Chondrocyte (in vitro differentiated cells): ENCODE measurements at regions not wholly inside any gene's neighbourhood (a gene's known extent, or its start where the extent isn't known, plus 50 kb on each side); places are given as distances from the start of the nearest gene placed in this dataset.

Experiments used
- DNase-seq: peaks from one replicate; pipeline ENCODE4 v3.0.0; 2021; ENCODE audit warnings: mixed read lengths, low spot score
- H3K27ac Mint-ChIP-seq: one replicate; pipeline ENCODE4 v1.8.0; 2021; ENCODE audit warnings: mild to moderate bottlenecking, moderate library complexity, mixed read lengths; ENCODE audit not compliant: unreplicated experiment
- H3K27me3 Mint-ChIP-seq: 2 replicates; pipeline ENCODE4 v1.8.0; 2021; ENCODE audit warnings: low read depth, mixed read lengths
- H3K36me3 Mint-ChIP-seq: 2 replicates; pipeline ENCODE4 v1.8.0; 2021; ENCODE audit warnings: low read depth, mixed read lengths
- H3K4me1 Mint-ChIP-seq: 2 replicates; pipeline ENCODE4 v1.8.0; 2021; ENCODE audit warnings: low read depth, mild to moderate bottlenecking, mixed read lengths
- H3K4me3 Mint-ChIP-seq: one replicate; pipeline ENCODE4 v1.8.0; 2021; ENCODE audit warnings: mild to moderate bottlenecking, moderate library complexity, mixed read lengths; ENCODE audit not compliant: unreplicated experiment
- H3K9me3 Mint-ChIP-seq: 2 replicates; pipeline ENCODE4 v1.8.0; 2021; ENCODE audit warnings: low read depth, mixed read lengths
- TF ChIP-seq, protein P1 (sequence below): fragments of 200-600 bp; sonication (generic); IDR thresholded peaks from 2 replicates; pipeline ENCODE4 v1.5.0; 2021; ENCODE audit warnings: antibody characterized with exemption, mild to moderate bottlenecking, moderate library complexity

DNA sequence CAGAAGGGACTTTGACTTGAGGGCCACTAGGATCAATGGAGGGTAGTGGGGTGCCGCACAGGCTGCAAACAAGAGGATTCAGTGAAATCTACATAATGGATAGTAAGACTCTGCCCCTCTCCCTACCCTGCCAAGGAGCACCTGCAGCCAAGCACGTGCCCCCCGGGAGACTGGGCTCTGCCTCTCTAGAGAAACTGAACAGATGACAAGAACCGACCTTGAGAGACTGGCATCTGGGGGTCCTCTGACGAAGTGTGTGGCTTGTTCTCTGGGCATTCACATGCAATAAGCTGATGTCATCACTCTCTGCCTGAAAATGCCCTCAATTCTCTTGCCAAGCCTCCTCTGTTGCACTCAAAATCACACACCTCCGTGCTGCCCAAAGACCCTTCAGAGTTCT lies 132.3 kb downstream of the FAM43A start:
- no peak overlapping the region for H3K4me3 Mint-ChIP-seq
- H3K36me3 Mint-ChIP-seq: no peaks in the 10 kb centered on the region
- TF ChIP-seq, protein P1, sequence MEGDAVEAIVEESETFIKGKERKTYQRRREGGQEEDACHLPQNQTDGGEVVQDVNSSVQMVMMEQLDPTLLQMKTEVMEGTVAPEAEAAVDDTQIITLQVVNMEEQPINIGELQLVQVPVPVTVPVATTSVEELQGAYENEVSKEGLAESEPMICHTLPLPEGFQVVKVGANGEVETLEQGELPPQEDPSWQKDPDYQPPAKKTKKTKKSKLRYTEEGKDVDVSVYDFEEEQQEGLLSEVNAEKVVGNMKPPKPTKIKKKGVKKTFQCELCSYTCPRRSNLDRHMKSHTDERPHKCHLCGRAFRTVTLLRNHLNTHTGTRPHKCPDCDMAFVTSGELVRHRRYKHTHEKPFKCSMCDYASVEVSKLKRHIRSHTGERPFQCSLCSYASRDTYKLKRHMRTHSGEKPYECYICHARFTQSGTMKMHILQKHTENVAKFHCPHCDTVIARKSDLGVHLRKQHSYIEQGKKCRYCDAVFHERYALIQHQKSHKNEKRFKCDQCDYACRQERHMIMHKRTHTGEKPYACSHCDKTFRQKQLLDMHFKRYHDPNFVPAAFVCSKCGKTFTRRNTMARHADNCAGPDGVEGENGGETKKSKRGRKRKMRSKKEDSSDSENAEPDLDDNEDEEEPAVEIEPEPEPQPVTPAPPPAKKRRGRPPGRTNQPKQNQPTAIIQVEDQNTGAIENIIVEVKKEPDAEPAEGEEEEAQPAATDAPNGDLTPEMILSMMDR: no peak
- H3K27me3 Mint-ChIP-seq: peaks cover 18% of the 10 kb centered on the region
- DNase-seq: no peak
- H3K27ac Mint-ChIP-seq: no peak overlapping the region
- H3K4me1 Mint-ChIP-seq: no peaks in the 10 kb centered on the region
- no peaks in the 10 kb centered on the region for H3K9me3 Mint-ChIP-seq

DNA sequence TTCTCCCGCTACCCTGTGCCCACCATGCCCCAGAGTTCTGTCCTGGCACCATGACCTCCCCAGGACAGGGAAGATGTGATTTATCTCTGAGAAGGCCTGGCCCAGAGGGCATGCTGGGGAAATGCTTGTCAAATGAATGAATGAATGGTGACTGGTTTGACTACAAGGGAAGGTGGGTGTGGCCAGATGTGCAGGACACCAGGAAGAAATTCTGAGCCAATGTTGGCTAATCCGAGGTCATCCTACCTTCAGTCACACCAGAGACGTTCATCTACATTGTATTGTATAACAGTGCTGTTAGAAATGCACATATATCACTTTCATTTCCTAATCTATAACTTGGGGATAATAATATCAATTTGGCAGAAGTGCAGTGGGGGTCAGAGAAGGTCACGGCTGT lies 138.4 kb downstream of the FAM43A start:
- Mint-ChIP-seq H3K36me3 (no peaks in the 10 kb centered on the region), H3K27ac (no peak overlapping the region), H3K4me1 (no peaks in the 10 kb centered on the region), H3K4me3 (no peak overlapping the region), H3K9me3 (no peaks in the 10 kb centered on the region), H3K27me3 (peaks cover 8% of the 10 kb centered on the region)
- no peak for DNase-seq
- TF ChIP-seq, protein P1: no peak

DNA sequence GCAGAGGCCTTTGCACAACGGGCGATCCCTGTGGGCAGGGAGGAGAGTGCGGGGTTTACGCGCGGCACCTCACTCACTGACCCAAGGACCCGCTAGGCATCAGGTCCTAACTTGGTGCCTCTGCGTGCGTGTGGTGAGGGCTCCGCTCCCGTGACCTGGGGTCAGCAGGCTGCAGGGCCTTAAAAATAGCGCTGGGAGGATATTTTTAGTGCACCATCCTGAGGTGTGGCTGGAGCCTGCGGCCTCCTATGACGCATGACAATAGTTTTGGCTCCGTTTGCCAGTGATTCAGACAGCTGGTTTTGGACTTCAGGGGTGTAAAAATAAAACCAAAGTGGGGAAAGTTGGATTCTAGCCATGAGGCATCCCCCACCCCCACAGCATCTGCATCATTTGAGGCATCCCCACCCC lies 139.0 kb downstream of the FAM43A start:
- no peaks in the 10 kb centered on the region for H3K4me1 Mint-ChIP-seq
- H3K4me3 Mint-ChIP-seq: no peak overlapping the region
- TF ChIP-seq, protein P1: no peak
- H3K36me3 Mint-ChIP-seq: no peaks in the 10 kb centered on the region
- no peaks in the 10 kb centered on the region for H3K9me3 Mint-ChIP-seq
- DNase-seq: no peak
- H3K27ac Mint-ChIP-seq: no peak overlapping the region
- H3K27me3 Mint-ChIP-seq: peaks cover 8% of the 10 kb centered on the region

DNA sequence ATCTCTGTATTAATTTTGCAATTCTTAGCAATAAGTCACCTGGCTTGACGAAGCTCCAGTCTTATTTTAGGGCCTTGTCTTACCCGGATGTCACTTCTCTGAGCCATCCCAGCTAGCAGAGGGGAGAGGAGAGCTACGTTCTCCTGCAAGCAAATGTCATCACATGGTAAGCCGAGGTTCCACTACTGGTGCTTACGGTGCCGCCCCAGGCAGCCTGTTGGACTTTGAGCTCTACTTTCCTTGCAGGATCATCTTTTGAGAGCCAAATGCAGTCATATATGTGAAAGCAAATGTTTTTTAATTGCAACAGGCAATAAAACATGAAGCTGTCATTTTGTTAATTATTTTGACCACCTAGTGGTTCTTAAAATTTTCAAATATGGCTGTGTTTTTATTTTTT lies 140.9 kb downstream of the FAM43A start:
- H3K4me3 Mint-ChIP-seq: no peak overlapping the region
- no peaks in the 10 kb centered on the region for H3K9me3 Mint-ChIP-seq
- no peak for DNase-seq
- H3K4me1 Mint-ChIP-seq: no peaks in the 10 kb centered on the region
- TF ChIP-seq, protein P1: no peak
- peaks cover 2% of the 10 kb centered on the region for H3K27me3 Mint-ChIP-seq
- no peaks in the 10 kb centered on the region for H3K36me3 Mint-ChIP-seq
- no peak overlapping the region for H3K27ac Mint-ChIP-seq

DNA sequence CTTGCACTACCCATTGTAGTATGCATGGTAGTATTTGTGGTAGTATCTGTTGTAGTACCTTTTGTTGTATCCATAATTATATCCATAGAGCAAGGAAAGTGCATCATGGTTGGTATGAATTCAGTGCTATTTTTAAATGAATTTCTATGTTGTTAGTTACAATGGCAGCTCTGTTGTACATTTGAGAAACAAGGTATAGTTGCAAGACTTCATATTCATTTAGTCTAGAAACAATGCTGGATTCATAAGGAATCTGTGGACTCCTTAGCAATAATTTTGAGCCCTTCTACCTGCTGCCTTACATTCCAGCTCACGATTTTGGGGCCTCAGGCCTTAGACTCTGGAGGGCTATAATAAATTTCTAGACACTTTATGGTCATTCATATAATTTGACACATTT lies 141.8 kb downstream of the FAM43A start:
- Mint-ChIP-seq H3K27ac (no peak overlapping the region), H3K9me3 (no peaks in the 10 kb centered on the region), H3K36me3 (no peaks in the 10 kb centered on the region), H3K4me3 (no peak overlapping the region), H3K4me1 (no peaks in the 10 kb centered on the region), H3K27me3 (peaks cover 2% of the 10 kb centered on the region)
- DNase-seq: no peak
- TF ChIP-seq, protein P1: no peak
